Suprapubic skin (tissue), 4 donors: ENCODE measurements at regions not wholly inside any gene's neighbourhood (a gene's known extent, or its start where the extent isn't known, plus 50 kb on each side); places are given as distances from the start of the nearest gene placed in this dataset.

Source experiments
- DNase-seq, 2 donors: peaks; one replicate each; pipeline ENCODE4 v3.0.0-alpha.2; 2019; ENCODE audit warnings: low spot score in 2 of 2
- H3K27ac ChIP-seq: fragments of 200-600 bp; sonication (generic); one replicate; pipeline ENCODE4 v1.5.1; 2019
- H3K27me3 ChIP-seq: fragments of 200-600 bp; sonication (generic); one replicate; pipeline ENCODE4 v1.5.1; 2019
- H3K36me3 ChIP-seq: fragments of 200-600 bp; sonication (generic); one replicate; pipeline ENCODE4 v1.5.1; 2019
- H3K4me1 ChIP-seq: fragments of 200-600 bp; sonication (generic); one replicate; pipeline ENCODE4 v1.5.1; 2019
- H3K4me3 ChIP-seq: fragments of 200-600 bp; sonication (generic); one replicate; pipeline ENCODE4 v1.5.1; 2019; ENCODE audit warnings: mild to moderate bottlenecking
- H3K9me3 ChIP-seq: fragments of 200-600 bp; sonication (generic); one replicate; pipeline ENCODE4 v1.5.1; 2019
- CTCF ChIP-seq, 2 donors: fragments of 200-600 bp in 1 of 2; fragments of 450-650 bp in 1 of 2; sonication (generic) in 1 of 2; IDR thresholded peaks; one replicate each; pipeline ENCODE4 v1.5.1; 2016 to 2019; ENCODE audit warnings: antibody characterized with exemption in 2 of 2, mild to moderate bottlenecking in 1 of 2, moderate library complexity in 1 of 2
- EP300 ChIP-seq: sonication (generic); formaldehyde crosslinking; IDR thresholded peaks from one replicate; pipeline ENCODE4 v1.6.1; 2017; ENCODE audit warnings: antibody characterized with exemption
- POLR2A ChIP-seq, 2 donors: fragments of 450-650 bp; IDR thresholded peaks; one replicate each; pipeline ENCODE4 v1.6.1; 2017; ENCODE audit warnings: antibody characterized with exemption in 2 of 2, mild to moderate bottlenecking in 2 of 2, moderate library complexity in 2 of 2
- POLR2AphosphoS5 ChIP-seq, 3 donors: sonication (generic); formaldehyde crosslinking; IDR thresholded peaks; one replicate each; pipeline ENCODE4 v1.6.1; 2017; ENCODE audit warnings: antibody characterized with exemption in 3 of 3
- WGBS: methylation state at CpG from one replicate; pipeline ENCODE4 v1.1.5; 2018; 5-methylcytosine and 5-hydroxymethylcytosine counted together

GRCh38 chr7:25776744-25777123 lies 375.3 kb upstream of the NFE2L3 start:
- Histone ChIP-seq H3K36me3 (no peaks in the 10 kb centered on the region), H3K27ac (no peak overlapping the region)

GRCh38 chr7:25777969-25778708 lies 373.9 kb upstream of the NFE2L3 start:
- TF ChIP-seq EP300 (no peak), POLR2A (IDR thresholded peaks at IDR 0.05) (no peak), CTCF (IDR thresholded peaks at IDR 0.05) (no peak), POLR2AphosphoS5 (IDR thresholded peaks at IDR 0.05) (no peak)
- no peaks in the 10 kb centered on the region for H3K36me3 ChIP-seq
- no peak overlapping the region for H3K4me3 ChIP-seq
- no peak overlapping the region for H3K27ac ChIP-seq
- H3K4me1 ChIP-seq: no peaks in the 10 kb centered on the region
- 75% methylated on average over 11 of the region's 11 CpGs for WGBS
- H3K27me3 ChIP-seq: no peaks in the 10 kb centered on the region
- DNase-seq: no peak
- no peaks in the 10 kb centered on the region for H3K9me3 ChIP-seq

More at GRCh38 chr7:25776744-25777123, 375.3 kb upstream of the NFE2L3 start:
- no peak for DNase-seq
- no peak overlapping the region for H3K4me3 ChIP-seq
- no peaks in the 10 kb centered on the region for H3K4me1 ChIP-seq
- H3K27me3 ChIP-seq: no peaks in the 10 kb centered on the region
- H3K9me3 ChIP-seq: no peaks in the 10 kb centered on the region
- WGBS: 88% methylated on average over 1 of the region's 1 CpG
- TF ChIP-seq POLR2AphosphoS5 (IDR thresholded peaks at IDR 0.05): no peak
- TF ChIP-seq POLR2A (IDR thresholded peaks at IDR 0.05): no peak
- TF ChIP-seq EP300: no peak
- no peak for TF ChIP-seq CTCF (IDR thresholded peaks at IDR 0.05)

- 97% methylated on average over 3 of the region's 3 CpGs for WGBS
- TF ChIP-seq POLR2A (IDR thresholded peaks at IDR 0.05) (no peak), CTCF (IDR thresholded peaks at IDR 0.05) (no peak), POLR2AphosphoS5 (IDR thresholded peaks at IDR 0.05) (no peak), EP300 (no peak)
- H3K4me1 ChIP-seq: no peaks in the 10 kb centered on the region
- no peak overlapping the region for H3K27ac ChIP-seq
- DNase-seq: no peak
- no peak overlapping the region for H3K4me3 ChIP-seq
- H3K27me3 ChIP-seq: no peaks in the 10 kb centered on the region
- no peaks in the 10 kb centered on the region for H3K36me3 ChIP-seq
- H3K9me3 ChIP-seq: no peaks in the 10 kb centered on the region
These were observed 372.9 kb upstream of the NFE2L3 start for GRCh38 chr7:25779002-25779546.

- Histone ChIP-seq H3K9me3 (no peaks in the 10 kb centered on the region), H3K4me1 (no peaks in the 10 kb centered on the region), H3K36me3 (no peaks in the 10 kb centered on the region), H3K27ac (no peak overlapping the region), H3K27me3 (no peaks in the 10 kb centered on the region), H3K4me3 (no peak overlapping the region)
- no peak for DNase-seq
- TF ChIP-seq EP300 (no peak), POLR2A (IDR thresholded peaks at IDR 0.05) (no peak), CTCF (IDR thresholded peaks at IDR 0.05) (no peak), POLR2AphosphoS5 (IDR thresholded peaks at IDR 0.05) (no peak)
- 92% methylated on average over 2 of the region's 2 CpGs for WGBS
These were observed 371.1 kb upstream of the NFE2L3 start for GRCh38 chr7:25780904-25781303.

- Histone ChIP-seq H3K9me3 (no peaks in the 10 kb centered on the region), H3K4me1 (no peaks in the 10 kb centered on the region), H3K36me3 (no peaks in the 10 kb centered on the region), H3K27me3 (no peaks in the 10 kb centered on the region), H3K27ac (no peak overlapping the region), H3K4me3 (no peak overlapping the region)
- 87% methylated on average over 1 of the region's 1 CpG for WGBS
- DNase-seq: no peak
- TF ChIP-seq CTCF (IDR thresholded peaks at IDR 0.05) (no peak), POLR2A (IDR thresholded peaks at IDR 0.05) (no peak), POLR2AphosphoS5 (IDR thresholded peaks at IDR 0.05) (no peak), EP300 (no peak)
These were observed 370.3 kb upstream of the NFE2L3 start for GRCh38 chr7:25781704-25782103.
